Uterus (tissue), 2 donors: ENCODE measurements at regions not wholly inside any gene's neighbourhood (a gene's known extent, or its start where the extent isn't known, plus 50 kb on each side); places are given as distances from the start of the nearest gene placed in this dataset.

Source experiments
- POLR2A ChIP-seq, 2 donors: fragments of 450-650 bp; IDR thresholded peaks; one replicate each; pipeline ENCODE4 v1.6.1; 2016; ENCODE audit warnings: antibody characterized with exemption in 2 of 2, mild to moderate bottlenecking in 1 of 2, moderate library complexity in 1 of 2
- TF ChIP-seq, protein P1 (sequence below), 4 experiments: fragments of 200-600 bp in 2 of 4; fragments of 450-650 bp in 2 of 4; sonication (generic) in 2 of 4; IDR thresholded peaks; one replicate each; pipeline ENCODE4 v1.5.1; 2016 to 2019; ENCODE audit warnings: antibody characterized with exemption in 4 of 4, mild to moderate bottlenecking in 2 of 4, moderate library complexity in 1 of 4

DNA sequence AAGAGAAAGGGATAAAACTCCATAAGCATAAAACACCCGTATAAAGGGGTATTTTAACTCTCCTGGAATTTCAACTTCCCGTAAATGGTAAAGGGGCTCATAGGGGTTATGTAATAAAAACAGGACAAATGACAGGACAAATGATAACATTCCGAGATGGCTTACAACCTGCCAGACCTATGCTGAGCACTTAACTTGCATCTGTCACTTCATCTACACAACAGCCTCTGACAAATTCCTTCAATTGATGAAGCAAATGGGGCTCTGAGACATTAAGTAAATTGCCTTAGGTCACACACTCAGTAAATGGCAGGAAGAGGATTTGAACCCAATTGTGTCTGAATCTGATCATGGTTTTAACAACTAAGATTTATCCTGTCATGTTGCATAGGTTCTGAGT, 327.6 kb upstream of the SNX7 start:
- TF ChIP-seq, protein P1, sequence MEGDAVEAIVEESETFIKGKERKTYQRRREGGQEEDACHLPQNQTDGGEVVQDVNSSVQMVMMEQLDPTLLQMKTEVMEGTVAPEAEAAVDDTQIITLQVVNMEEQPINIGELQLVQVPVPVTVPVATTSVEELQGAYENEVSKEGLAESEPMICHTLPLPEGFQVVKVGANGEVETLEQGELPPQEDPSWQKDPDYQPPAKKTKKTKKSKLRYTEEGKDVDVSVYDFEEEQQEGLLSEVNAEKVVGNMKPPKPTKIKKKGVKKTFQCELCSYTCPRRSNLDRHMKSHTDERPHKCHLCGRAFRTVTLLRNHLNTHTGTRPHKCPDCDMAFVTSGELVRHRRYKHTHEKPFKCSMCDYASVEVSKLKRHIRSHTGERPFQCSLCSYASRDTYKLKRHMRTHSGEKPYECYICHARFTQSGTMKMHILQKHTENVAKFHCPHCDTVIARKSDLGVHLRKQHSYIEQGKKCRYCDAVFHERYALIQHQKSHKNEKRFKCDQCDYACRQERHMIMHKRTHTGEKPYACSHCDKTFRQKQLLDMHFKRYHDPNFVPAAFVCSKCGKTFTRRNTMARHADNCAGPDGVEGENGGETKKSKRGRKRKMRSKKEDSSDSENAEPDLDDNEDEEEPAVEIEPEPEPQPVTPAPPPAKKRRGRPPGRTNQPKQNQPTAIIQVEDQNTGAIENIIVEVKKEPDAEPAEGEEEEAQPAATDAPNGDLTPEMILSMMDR (IDR thresholded peaks at IDR 0.05): no peak
- no peak for TF ChIP-seq POLR2A (IDR thresholded peaks at IDR 0.05)
